ENCODE measurements at regions not wholly inside any gene's neighbourhood (a gene's known extent, or its start where the extent isn't known, plus 50 kb on each side); places are given as distances from the start of the nearest gene placed in this dataset.

DNA sequence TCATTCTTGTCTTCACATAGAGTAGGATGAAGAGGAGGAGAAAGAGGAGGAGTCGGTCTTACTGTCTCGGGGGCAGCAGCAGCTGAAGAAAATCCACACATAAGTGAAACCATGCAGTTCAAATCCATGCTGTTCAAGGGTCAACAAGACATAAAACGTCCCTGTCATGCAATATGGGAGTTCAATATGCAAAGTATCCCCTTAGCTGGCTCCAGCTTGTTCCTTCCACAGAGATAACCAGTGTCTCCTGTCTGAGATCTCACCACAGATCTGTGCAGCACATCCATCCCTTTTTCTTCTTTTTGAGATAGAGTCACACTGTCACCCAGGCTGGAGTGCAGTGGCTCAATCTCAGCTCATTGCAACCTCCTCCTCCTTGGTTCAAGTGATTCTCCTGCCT is 357.5 kb downstream of the GALC start:
- Mint-ChIP-seq H3K4me1 (peaks cover under 1% of the 10 kb centered on the region; the same call in 2 of the 3 replicates), H3K9me3 (no peaks in the 10 kb centered on the region; the same call in 2 of the 3 replicates), H3K27ac (no peak overlapping the region; the same call in 1 of the 2 replicates), H3K36me3 (ENCODE audit: low read depth) (no peaks in the 10 kb centered on the region), H3K4me3 (no peak overlapping the region), H3K27me3 (ENCODE audit: insufficient read depth, low read depth, poor library complexity) (peaks cover 4% of the 10 kb centered on the region)
- Histone ChIP-seq H3K4me2 (no peak overlapping the region), H3K9me2 (ENCODE audit: insufficient read depth) (no peaks in the 10 kb centered on the region), H3K27me3 (ENCODE audit: insufficient read depth) (no peaks in the 10 kb centered on the region), H4K20me1 (replicated peaks; ENCODE audit: insufficient read depth) (no peaks in the 10 kb centered on the region), H3K79me2 (replicated peaks; ENCODE audit: insufficient read depth) (no peaks in the 10 kb centered on the region), H2AFZ (no peak overlapping the region), H3K27ac (ENCODE audit: low read depth) (no peak overlapping the region), H3K4me3 (no peak overlapping the region), H3K36me3 (ENCODE audit: insufficient read depth) (no peaks in the 10 kb centered on the region), H3K4me1 (ENCODE audit: insufficient read depth) (0 out of 2 replicates have a peak, but pooled peaks cover 5% of the 10 kb centered on the region), H3F3A (replicated peaks; ENCODE audit: low read depth) (no peaks in the 10 kb centered on the region)
- ATAC-seq (no peak), DNase-seq (ENCODE audit: low spot score) (no peak)
- TF ChIP-seq EZH2phosphoT487 (IDR thresholded peaks at IDR 0.05; ENCODE audit: unreplicated experiment): no peak
- TF ChIP-seq POLR2AphosphoS5 (IDR thresholded peaks at IDR 0.05; ENCODE audit: low read depth): no peak
- TF ChIP-seq NANOG (IDR thresholded peaks at IDR 0.05; ENCODE audit: borderline replicate concordance): no peak
- TF ChIP-seq, protein P1, sequence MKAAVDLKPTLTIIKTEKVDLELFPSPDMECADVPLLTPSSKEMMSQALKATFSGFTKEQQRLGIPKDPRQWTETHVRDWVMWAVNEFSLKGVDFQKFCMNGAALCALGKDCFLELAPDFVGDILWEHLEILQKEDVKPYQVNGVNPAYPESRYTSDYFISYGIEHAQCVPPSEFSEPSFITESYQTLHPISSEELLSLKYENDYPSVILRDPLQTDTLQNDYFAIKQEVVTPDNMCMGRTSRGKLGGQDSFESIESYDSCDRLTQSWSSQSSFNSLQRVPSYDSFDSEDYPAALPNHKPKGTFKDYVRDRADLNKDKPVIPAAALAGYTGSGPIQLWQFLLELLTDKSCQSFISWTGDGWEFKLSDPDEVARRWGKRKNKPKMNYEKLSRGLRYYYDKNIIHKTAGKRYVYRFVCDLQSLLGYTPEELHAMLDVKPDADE (IDR thresholded peaks at IDR 0.05): no peak
- TF ChIP-seq, protein P2, sequence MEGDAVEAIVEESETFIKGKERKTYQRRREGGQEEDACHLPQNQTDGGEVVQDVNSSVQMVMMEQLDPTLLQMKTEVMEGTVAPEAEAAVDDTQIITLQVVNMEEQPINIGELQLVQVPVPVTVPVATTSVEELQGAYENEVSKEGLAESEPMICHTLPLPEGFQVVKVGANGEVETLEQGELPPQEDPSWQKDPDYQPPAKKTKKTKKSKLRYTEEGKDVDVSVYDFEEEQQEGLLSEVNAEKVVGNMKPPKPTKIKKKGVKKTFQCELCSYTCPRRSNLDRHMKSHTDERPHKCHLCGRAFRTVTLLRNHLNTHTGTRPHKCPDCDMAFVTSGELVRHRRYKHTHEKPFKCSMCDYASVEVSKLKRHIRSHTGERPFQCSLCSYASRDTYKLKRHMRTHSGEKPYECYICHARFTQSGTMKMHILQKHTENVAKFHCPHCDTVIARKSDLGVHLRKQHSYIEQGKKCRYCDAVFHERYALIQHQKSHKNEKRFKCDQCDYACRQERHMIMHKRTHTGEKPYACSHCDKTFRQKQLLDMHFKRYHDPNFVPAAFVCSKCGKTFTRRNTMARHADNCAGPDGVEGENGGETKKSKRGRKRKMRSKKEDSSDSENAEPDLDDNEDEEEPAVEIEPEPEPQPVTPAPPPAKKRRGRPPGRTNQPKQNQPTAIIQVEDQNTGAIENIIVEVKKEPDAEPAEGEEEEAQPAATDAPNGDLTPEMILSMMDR (conservative IDR thresholded peaks at IDR 0.05; ENCODE audit: low read depth in 2 of 2): no peak
- TF ChIP-seq ZNF114 (CRISPR knock-in tag; IDR thresholded peaks at IDR 0.05): no peak
- TF ChIP-seq JUNB (IDR thresholded peaks at IDR 0.05; ENCODE audit: unreplicated experiment): no peak
- TF ChIP-seq, protein P3, sequence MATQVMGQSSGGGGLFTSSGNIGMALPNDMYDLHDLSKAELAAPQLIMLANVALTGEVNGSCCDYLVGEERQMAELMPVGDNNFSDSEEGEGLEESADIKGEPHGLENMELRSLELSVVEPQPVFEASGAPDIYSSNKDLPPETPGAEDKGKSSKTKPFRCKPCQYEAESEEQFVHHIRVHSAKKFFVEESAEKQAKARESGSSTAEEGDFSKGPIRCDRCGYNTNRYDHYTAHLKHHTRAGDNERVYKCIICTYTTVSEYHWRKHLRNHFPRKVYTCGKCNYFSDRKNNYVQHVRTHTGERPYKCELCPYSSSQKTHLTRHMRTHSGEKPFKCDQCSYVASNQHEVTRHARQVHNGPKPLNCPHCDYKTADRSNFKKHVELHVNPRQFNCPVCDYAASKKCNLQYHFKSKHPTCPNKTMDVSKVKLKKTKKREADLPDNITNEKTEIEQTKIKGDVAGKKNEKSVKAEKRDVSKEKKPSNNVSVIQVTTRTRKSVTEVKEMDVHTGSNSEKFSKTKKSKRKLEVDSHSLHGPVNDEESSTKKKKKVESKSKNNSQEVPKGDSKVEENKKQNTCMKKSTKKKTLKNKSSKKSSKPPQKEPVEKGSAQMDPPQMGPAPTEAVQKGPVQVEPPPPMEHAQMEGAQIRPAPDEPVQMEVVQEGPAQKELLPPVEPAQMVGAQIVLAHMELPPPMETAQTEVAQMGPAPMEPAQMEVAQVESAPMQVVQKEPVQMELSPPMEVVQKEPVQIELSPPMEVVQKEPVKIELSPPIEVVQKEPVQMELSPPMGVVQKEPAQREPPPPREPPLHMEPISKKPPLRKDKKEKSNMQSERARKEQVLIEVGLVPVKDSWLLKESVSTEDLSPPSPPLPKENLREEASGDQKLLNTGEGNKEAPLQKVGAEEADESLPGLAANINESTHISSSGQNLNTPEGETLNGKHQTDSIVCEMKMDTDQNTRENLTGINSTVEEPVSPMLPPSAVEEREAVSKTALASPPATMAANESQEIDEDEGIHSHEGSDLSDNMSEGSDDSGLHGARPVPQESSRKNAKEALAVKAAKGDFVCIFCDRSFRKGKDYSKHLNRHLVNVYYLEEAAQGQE (IDR thresholded peaks at IDR 0.05; ENCODE audit: unreplicated experiment): no peak
- TF ChIP-seq ZNF331 (CRISPR knock-in tag; IDR thresholded peaks at IDR 0.05; ENCODE audit: low read depth): no peak
- no peak for TF ChIP-seq EZH2 (IDR thresholded peaks at IDR 0.05; ENCODE audit: low read depth, unreplicated experiment)
- TF ChIP-seq, protein P4, sequence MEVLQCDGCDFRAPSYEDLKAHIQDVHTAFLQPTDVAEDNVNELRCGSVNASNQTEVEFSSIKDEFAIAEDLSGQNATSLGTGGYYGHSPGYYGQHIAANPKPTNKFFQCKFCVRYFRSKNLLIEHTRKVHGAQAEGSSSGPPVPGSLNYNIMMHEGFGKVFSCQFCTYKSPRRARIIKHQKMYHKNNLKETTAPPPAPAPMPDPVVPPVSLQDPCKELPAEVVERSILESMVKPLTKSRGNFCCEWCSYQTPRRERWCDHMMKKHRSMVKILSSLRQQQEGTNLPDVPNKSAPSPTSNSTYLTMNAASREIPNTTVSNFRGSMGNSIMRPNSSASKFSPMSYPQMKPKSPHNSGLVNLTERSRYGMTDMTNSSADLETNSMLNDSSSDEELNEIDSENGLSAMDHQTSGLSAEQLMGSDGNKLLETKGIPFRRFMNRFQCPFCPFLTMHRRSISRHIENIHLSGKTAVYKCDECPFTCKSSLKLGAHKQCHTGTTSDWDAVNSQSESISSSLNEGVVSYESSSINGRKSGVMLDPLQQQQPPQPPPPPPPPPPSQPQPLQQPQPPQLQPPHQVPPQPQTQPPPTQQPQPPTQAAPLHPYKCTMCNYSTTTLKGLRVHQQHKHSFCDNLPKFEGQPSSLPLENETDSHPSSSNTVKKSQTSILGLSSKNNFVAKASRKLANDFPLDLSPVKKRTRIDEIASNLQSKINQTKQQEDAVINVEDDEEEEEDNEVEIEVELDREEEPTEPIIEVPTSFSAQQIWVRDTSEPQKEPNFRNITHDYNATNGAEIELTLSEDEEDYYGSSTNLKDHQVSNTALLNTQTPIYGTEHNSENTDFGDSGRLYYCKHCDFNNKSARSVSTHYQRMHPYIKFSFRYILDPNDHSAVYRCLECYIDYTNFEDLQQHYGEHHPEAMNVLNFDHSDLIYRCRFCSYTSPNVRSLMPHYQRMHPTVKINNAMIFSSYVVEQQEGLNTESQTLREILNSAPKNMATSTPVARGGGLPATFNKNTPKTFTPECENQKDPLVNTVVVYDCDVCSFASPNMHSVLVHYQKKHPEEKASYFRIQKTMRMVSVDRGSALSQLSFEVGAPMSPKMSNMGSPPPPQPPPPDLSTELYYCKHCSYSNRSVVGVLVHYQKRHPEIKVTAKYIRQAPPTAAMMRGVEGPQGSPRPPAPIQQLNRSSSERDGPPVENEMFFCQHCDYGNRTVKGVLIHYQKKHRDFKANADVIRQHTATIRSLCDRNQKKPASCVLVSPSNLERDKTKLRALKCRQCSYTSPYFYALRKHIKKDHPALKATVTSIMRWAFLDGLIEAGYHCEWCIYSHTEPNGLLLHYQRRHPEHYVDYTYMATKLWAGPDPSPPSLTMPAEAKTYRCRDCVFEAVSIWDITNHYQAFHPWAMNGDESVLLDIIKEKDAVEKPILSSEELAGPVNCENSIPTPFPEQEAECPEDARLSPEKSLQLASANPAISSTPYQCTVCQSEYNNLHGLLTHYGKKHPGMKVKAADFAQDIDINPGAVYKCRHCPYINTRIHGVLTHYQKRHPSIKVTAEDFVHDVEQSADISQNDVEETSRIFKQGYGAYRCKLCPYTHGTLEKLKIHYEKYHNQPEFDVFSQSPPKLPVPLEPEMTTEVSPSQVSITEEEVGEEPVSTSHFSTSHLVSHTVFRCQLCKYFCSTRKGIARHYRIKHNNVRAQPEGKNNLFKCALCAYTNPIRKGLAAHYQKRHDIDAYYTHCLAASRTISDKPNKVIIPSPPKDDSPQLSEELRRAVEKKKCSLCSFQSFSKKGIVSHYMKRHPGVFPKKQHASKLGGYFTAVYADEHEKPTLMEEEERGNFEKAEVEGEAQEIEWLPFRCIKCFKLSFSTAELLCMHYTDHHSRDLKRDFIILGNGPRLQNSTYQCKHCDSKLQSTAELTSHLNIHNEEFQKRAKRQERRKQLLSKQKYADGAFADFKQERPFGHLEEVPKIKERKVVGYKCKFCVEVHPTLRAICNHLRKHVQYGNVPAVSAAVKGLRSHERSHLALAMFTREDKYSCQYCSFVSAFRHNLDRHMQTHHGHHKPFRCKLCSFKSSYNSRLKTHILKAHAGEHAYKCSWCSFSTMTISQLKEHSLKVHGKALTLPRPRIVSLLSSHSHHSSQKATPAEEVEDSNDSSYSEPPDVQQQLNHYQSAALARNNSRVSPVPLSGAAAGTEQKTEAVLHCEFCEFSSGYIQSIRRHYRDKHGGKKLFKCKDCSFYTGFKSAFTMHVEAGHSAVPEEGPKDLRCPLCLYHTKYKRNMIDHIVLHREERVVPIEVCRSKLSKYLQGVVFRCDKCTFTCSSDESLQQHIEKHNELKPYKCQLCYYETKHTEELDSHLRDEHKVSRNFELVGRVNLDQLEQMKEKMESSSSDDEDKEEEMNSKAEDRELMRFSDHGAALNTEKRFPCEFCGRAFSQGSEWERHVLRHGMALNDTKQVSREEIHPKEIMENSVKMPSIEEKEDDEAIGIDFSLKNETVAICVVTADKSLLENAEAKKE (CRISPR knock-in tag; IDR thresholded peaks at IDR 0.05): no peak
- TF ChIP-seq CREB1 (CRISPR knock-in tag; IDR thresholded peaks at IDR 0.05; ENCODE audit: low read depth): no peak
- TF ChIP-seq STAT1 (IDR thresholded peaks at IDR 0.05; ENCODE audit: unreplicated experiment): no peak

Data from GM23338 (cell line).